HEK293T (cell line): ENCODE measurements at regions not wholly inside any gene's neighbourhood (a gene's known extent, or its start where the extent isn't known, plus 50 kb on each side); places are given as distances from the start of the nearest gene placed in this dataset.

Experiments
- CTBP1 ChIP-seq: fragments of 450-650 bp; IDR thresholded peaks from 2 replicates; pipeline ENCODE4 v1.6.1; 2016; ENCODE audit warnings: borderline replicate concordance
- FOXM1 ChIP-seq: fragments of 450-650 bp; IDR thresholded peaks from 2 replicates; pipeline ENCODE4 v1.6.1; 2017; ENCODE audit warnings: mild to moderate bottlenecking, borderline replicate concordance
- SP1 ChIP-seq: fragments of 450-650 bp; IDR thresholded peaks from 2 replicates; pipeline ENCODE4 v1.6.1; 2017

DNA sequence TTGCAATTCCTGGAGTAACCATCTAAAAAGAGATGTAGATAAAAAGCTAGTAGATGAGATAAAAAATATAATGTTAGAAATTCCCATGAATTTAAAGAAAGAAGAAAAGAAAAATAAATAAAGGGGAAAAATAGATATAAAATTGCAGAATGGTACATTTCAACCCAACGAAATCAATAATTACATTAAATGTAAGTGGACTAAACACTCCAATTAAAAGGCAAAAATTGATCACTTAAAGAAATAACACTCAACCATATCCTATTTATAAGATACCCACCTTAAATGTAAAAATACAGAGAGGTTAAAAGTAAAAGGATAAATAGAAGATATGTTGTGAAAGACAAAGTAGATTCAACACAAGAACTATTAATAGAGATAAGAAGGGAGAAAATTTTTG lies 150.5 kb upstream of the GRIK3 start:
- TF ChIP-seq CTBP1 (no peak), FOXM1 (no peak), SP1 (no peak)
